H9 (cell line): ENCODE measurements at regions not wholly inside any gene's neighbourhood (a gene's known extent, or its start where the extent isn't known, plus 50 kb on each side); places are given as distances from the start of the nearest gene placed in this dataset.

Experiments
- DNase-seq: peaks from one replicate; pipeline ENCODE4 v3.0.0-alpha.2; 2017
- H2AFZ ChIP-seq: one replicate; pipeline ENCODE4 v1.6.1; 2013; ENCODE audit warnings: mild to moderate bottlenecking, low read length, control low read depth, moderate library complexity
- H2AK5ac ChIP-seq: 2 replicates; pipeline ENCODE4 v1.6.1; 2013; ENCODE audit warnings: low read length, control low read depth, mixed read lengths; ENCODE audit not compliant: insufficient read length
- H2BK120ac ChIP-seq: one replicate; pipeline ENCODE4 v1.6.1; 2013; ENCODE audit warnings: low read depth, mild to moderate bottlenecking, low read length, control low read depth, inconsistent platforms; ENCODE audit not compliant: poor library complexity, severe bottlenecking
- H2BK12ac ChIP-seq: 2 replicates; pipeline ENCODE4 v1.6.1; 2013; ENCODE audit warnings: low read length, control low read depth, mixed read lengths, low read depth; ENCODE audit not compliant: insufficient read length
- H2BK15ac ChIP-seq: 2 replicates; pipeline ENCODE4 v1.6.1; 2013; ENCODE audit warnings: low read depth, low read length, control low read depth
- H2BK20ac ChIP-seq: one replicate; pipeline ENCODE4 v1.6.1; 2013; ENCODE audit warnings: low read depth, mild to moderate bottlenecking, low read length, control low read depth, inconsistent platforms; ENCODE audit not compliant: poor library complexity, severe bottlenecking
- H2BK5ac ChIP-seq: 2 replicates; pipeline ENCODE4 v1.6.1; 2013; ENCODE audit warnings: low read length, control low read depth, mixed read lengths; ENCODE audit not compliant: insufficient read length
- H3K14ac ChIP-seq: 2 replicates; pipeline ENCODE4 v1.6.1; 2013; ENCODE audit warnings: low read length, control low read depth; ENCODE audit not compliant: insufficient read depth
- H3K18ac ChIP-seq: 2 replicates; pipeline ENCODE4 v1.6.1; 2013; ENCODE audit warnings: low read depth, mild to moderate bottlenecking, mixed read lengths, low read length, control low read depth; ENCODE audit not compliant: insufficient read length
- H3K23ac ChIP-seq: 2 replicates; pipeline ENCODE4 v1.6.1; 2013; ENCODE audit warnings: low read length, control low read depth, mixed read lengths, low read depth; ENCODE audit not compliant: insufficient read length
- H3K23me2 ChIP-seq: 2 replicates; pipeline ENCODE4 v1.6.1; 2013; ENCODE audit warnings: low read depth, mild to moderate bottlenecking, mixed read lengths, low read length, control low read depth; ENCODE audit not compliant: insufficient read length, poor library complexity, severe bottlenecking
- H3K27ac ChIP-seq: 2 replicates; pipeline ENCODE4 v1.5.1; 2013; ENCODE audit warnings: low read length, control low read depth, mixed read lengths, low read depth; ENCODE audit not compliant: insufficient read length
- H3K27me3 ChIP-seq: 2 replicates; pipeline ENCODE4 v1.6.1; 2013; ENCODE audit warnings: low read length, control low read depth, inconsistent platforms; ENCODE audit not compliant: insufficient read depth
- H3K4ac ChIP-seq: 2 replicates; pipeline ENCODE4 v1.6.1; 2013; ENCODE audit warnings: low read depth, mild to moderate bottlenecking, control low read depth, inconsistent platforms, low read length, moderate library complexity
- H3K4me1 ChIP-seq: 2 replicates; pipeline ENCODE4 v1.6.1; 2013; ENCODE audit warnings: low read length, control low read depth, inconsistent platforms; ENCODE audit not compliant: insufficient read depth
- H3K4me2 ChIP-seq: 2 replicates; pipeline ENCODE4 v1.6.1; 2013; ENCODE audit warnings: low read length, control low read depth, mixed read lengths; ENCODE audit not compliant: insufficient read length, insufficient read depth
- H3K56ac ChIP-seq: 2 replicates; pipeline ENCODE4 v1.6.1; 2013; ENCODE audit warnings: low read depth, mild to moderate bottlenecking, mixed read lengths, low read length, control low read depth; ENCODE audit not compliant: insufficient read length
- H3K79me1 ChIP-seq: 2 replicates; pipeline ENCODE4 v1.6.1; 2013; ENCODE audit warnings: low read depth, mild to moderate bottlenecking, moderate library complexity, low read length, control low read depth, inconsistent platforms; ENCODE audit not compliant: insufficient read depth, poor library complexity, severe bottlenecking
- H3K79me2 ChIP-seq: 2 replicates; pipeline ENCODE4 v1.6.1; 2013; ENCODE audit warnings: low read length, control low read depth, inconsistent platforms; ENCODE audit not compliant: insufficient read depth
- H3K9ac ChIP-seq: 2 replicates; pipeline ENCODE4 v1.6.1; 2013; ENCODE audit warnings: low read length, control low read depth, mixed read lengths; ENCODE audit not compliant: insufficient read length; ENCODE audit errors: extremely low read depth
- H3K9me3 ChIP-seq: one replicate; pipeline ENCODE4 v1.6.1; 2013; ENCODE audit warnings: low read depth, low read length, inconsistent platforms; ENCODE audit not compliant: control insufficient read depth
- H3T11ph ChIP-seq: one replicate; pipeline ENCODE4 v1.6.1; 2013; ENCODE audit warnings: mild to moderate bottlenecking, low read length, control low read depth, inconsistent platforms
- H4K20me1 ChIP-seq: one replicate; pipeline ENCODE4 v1.6.1; 2013; ENCODE audit not compliant: control insufficient read depth, insufficient read length, insufficient read depth
- H4K5ac ChIP-seq: 2 replicates; pipeline ENCODE4 v1.6.1; 2013; ENCODE audit warnings: low read depth, mild to moderate bottlenecking, mixed read lengths, low read length, control low read depth; ENCODE audit not compliant: insufficient read length
- H4K8ac ChIP-seq: replicated peaks from 2 replicates; pipeline ENCODE4 v1.6.1; 2013; ENCODE audit warnings: low read length, control low read depth, mixed read lengths, low read depth; ENCODE audit not compliant: insufficient read length
- H4K91ac ChIP-seq: 2 replicates; pipeline ENCODE4 v1.6.1; 2013; ENCODE audit warnings: low read depth, mild to moderate bottlenecking, moderate library complexity, mixed read lengths, low read length, control low read depth; ENCODE audit not compliant: insufficient read length
- H3K27ac Mint-ChIP-seq, 3 experiments: 2 replicates in 2 of 3; 3 replicates in 1 of 3; pipeline ENCODE4 v1.8.0; 2020 to 2021; ENCODE audit warnings: mixed read lengths in 3 of 3, mild to moderate bottlenecking in 1 of 3, moderate library complexity in 1 of 3
- H3K27me3 Mint-ChIP-seq: 2 replicates; pipeline ENCODE4 v1.8.0; 2021; ENCODE audit warnings: low read depth, mild to moderate bottlenecking, moderate library complexity, mixed read lengths
- H3K36me3 Mint-ChIP-seq, 3 experiments: 2 replicates in 2 of 3; 3 replicates in 1 of 3; pipeline ENCODE4 v1.8.0; 2020 to 2021; ENCODE audit warnings: low read depth in 3 of 3, mixed read lengths in 3 of 3; ENCODE audit not compliant: insufficient read depth in 1 of 3
- H3K4me1 Mint-ChIP-seq, 2 experiments: 2 replicates each; pipeline ENCODE4 v1.8.0; 2020; ENCODE audit warnings: mixed read lengths in 2 of 2
- H3K4me3 Mint-ChIP-seq, 2 experiments: 2 replicates in 1 of 2; 3 replicates in 1 of 2; pipeline ENCODE4 v1.8.0; 2020 to 2021; ENCODE audit warnings: mild to moderate bottlenecking in 2 of 2, mixed read lengths in 2 of 2, moderate library complexity in 1 of 2
- H3K9me3 Mint-ChIP-seq, 2 experiments: 2 replicates in 1 of 2; 3 replicates in 1 of 2; pipeline ENCODE4 v1.8.0; 2020; ENCODE audit warnings: mild to moderate bottlenecking in 2 of 2, mixed read lengths in 2 of 2, moderate library complexity in 1 of 2
- WGBS: extraction: QIAGEN DNeasy Blood & Tissue Kit; methylation state at CpG from one replicate; pipeline ENCODE4 v1.1.7; 2013; ENCODE audit warnings: missing lambda C conversion rate, low lambda C conversion rate, mixed read lengths; ENCODE audit not compliant: insufficient read length; ENCODE audit errors: extremely low coverage; 5-methylcytosine and 5-hydroxymethylcytosine counted together
- TF ChIP-seq, protein P1 (sequence below): fragments of 200-600 bp; sonication (generic); conservative IDR thresholded peaks from 3 replicates; pipeline ENCODE4 v1.8.0; 2021; ENCODE audit warnings: antibody characterized with exemption, mild to moderate bottlenecking

GRCh38 chr3:178440043-178440442 lies 96.2 kb upstream of the KCNMB2 start:
- no peak overlapping the region for H3K14ac ChIP-seq
- no peak for DNase-seq
- H3T11ph ChIP-seq = no peak overlapping the region
- H3K4me2 ChIP-seq = no peak overlapping the region
- H3K27me3 ChIP-seq = no peaks in the 10 kb centered on the region
- no peak overlapping the region for H3K9ac ChIP-seq
- no peak overlapping the region for H3K23ac ChIP-seq
- H3K9me3 ChIP-seq = no peaks in the 10 kb centered on the region
- H4K5ac ChIP-seq = no peak overlapping the region
- no peaks in the 10 kb centered on the region for H3K9me3 Mint-ChIP-seq
- H4K20me1 ChIP-seq = no peaks in the 10 kb centered on the region
- no peak overlapping the region for H2AFZ ChIP-seq
- H2BK120ac ChIP-seq = no peak overlapping the region
- no peaks in the 10 kb centered on the region for H3K23me2 ChIP-seq
- H3K27ac ChIP-seq = no peak overlapping the region
- no peak overlapping the region for H2BK20ac ChIP-seq
- no CpG with 5 or more reads among the region's 4 CpGs for WGBS
- peaks cover 8 to 15% of the 10 kb centered on the region in 2 experiments; a peak in 2 of 4 replicates for H3K4me1 Mint-ChIP-seq
- H3K27ac Mint-ChIP-seq = peak overlapping the region in 2 of 3 experiments; percentile 44 to 49; a peak in 1 of 7 replicates
- TF ChIP-seq, protein P1, sequence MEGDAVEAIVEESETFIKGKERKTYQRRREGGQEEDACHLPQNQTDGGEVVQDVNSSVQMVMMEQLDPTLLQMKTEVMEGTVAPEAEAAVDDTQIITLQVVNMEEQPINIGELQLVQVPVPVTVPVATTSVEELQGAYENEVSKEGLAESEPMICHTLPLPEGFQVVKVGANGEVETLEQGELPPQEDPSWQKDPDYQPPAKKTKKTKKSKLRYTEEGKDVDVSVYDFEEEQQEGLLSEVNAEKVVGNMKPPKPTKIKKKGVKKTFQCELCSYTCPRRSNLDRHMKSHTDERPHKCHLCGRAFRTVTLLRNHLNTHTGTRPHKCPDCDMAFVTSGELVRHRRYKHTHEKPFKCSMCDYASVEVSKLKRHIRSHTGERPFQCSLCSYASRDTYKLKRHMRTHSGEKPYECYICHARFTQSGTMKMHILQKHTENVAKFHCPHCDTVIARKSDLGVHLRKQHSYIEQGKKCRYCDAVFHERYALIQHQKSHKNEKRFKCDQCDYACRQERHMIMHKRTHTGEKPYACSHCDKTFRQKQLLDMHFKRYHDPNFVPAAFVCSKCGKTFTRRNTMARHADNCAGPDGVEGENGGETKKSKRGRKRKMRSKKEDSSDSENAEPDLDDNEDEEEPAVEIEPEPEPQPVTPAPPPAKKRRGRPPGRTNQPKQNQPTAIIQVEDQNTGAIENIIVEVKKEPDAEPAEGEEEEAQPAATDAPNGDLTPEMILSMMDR = no peak
- H3K56ac ChIP-seq = no peak overlapping the region
- no peaks in the 10 kb centered on the region for H3K79me2 ChIP-seq
- H3K4me3 Mint-ChIP-seq = no peak overlapping the region
- H2AK5ac ChIP-seq = no peak overlapping the region
- no peak overlapping the region for H2BK15ac ChIP-seq
- no peaks in the 10 kb centered on the region; the same call in 1 of the 2 replicates for H3K4me1 ChIP-seq
- no peaks in the 10 kb centered on the region for H3K79me1 ChIP-seq
- H3K36me3 Mint-ChIP-seq = no peaks in the 10 kb centered on the region
- no peak overlapping the region for H4K8ac ChIP-seq
- no peak overlapping the region for H2BK5ac ChIP-seq
- no peaks in the 10 kb centered on the region for H3K27me3 Mint-ChIP-seq
- no peak overlapping the region for H4K91ac ChIP-seq
- no peak overlapping the region for H2BK12ac ChIP-seq
- H3K18ac ChIP-seq = no peak overlapping the region
- H3K4ac ChIP-seq = no peak overlapping the region
